SH-SY5Y (cell line): ENCODE measurements at regions not wholly inside any gene's neighbourhood (a gene's known extent, or its start where the extent isn't known, plus 50 kb on each side); places are given as distances from the start of the nearest gene placed in this dataset.

Experiments
- GATA2 ChIP-seq: IDR thresholded peaks from 2 replicates; pipeline ENCODE4 v1.6.1; 2011; ENCODE audit warnings: mild to moderate bottlenecking, low read depth, low read length
- GATA3 ChIP-seq: IDR thresholded peaks from 2 replicates; pipeline ENCODE4 v1.6.1; 2011; ENCODE audit warnings: low read depth, mild to moderate bottlenecking, low read length, moderate library complexity

DNA sequence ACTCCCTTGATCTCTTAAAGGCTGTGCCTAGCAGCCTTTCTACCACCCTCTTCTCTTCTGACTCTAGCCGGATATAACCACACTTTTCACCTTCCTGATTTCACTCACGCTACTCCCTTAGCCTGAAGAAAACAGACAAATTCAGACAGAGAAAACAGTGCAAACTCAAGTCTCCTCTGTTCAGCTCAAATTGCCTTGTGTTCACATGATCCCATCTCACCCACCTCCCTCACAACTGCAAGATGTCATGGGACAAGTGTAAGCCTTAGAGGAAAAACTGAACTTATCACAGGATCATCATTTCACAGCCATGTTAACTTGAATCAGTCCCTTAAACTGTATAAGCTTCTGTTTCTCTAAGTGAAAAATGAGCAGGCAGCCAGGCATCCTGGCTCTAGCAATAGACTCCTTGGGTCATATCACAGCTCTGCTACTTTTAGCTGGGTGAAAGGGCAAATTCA, 66.5 kb upstream of the TENT5A start:
- no peak for TF ChIP-seq GATA2
- no peak for TF ChIP-seq GATA3
